ENCODE measurements at regions not wholly inside any gene's neighbourhood (a gene's known extent, or its start where the extent isn't known, plus 50 kb on each side); places are given as distances from the start of the nearest gene placed in this dataset.

- TF ChIP-seq POLR2A (IDR thresholded peaks at IDR 0.05): no peak
- TF ChIP-seq CTCF (IDR thresholded peaks at IDR 0.05): no peak
Observed at GRCh38 chr15:91685436-91685835, 168.1 kb upstream of the SLCO3A1 start.
